Nephron progenitor cell (in vitro differentiated cells): ENCODE measurements at regions not wholly inside any gene's neighbourhood (a gene's known extent, or its start where the extent isn't known, plus 50 kb on each side); places are given as distances from the start of the nearest gene placed in this dataset.

ENCODE experiments used
- DNase-seq: peaks from one replicate; pipeline ENCODE4 v3.0.0; 2021
- H3K27ac Mint-ChIP-seq: 2 replicates; pipeline ENCODE4 v1.8.0; 2021; ENCODE audit warnings: mild to moderate bottlenecking, moderate library complexity, mixed read lengths
- H3K27me3 Mint-ChIP-seq: 2 replicates; pipeline ENCODE4 v1.8.0; 2021; ENCODE audit warnings: mild to moderate bottlenecking, low read depth, mixed read lengths; ENCODE audit not compliant: poor library complexity
- H3K36me3 Mint-ChIP-seq: 2 replicates; pipeline ENCODE4 v1.8.0; 2021; ENCODE audit warnings: low read depth, mixed read lengths
- H3K4me1 Mint-ChIP-seq: 2 replicates; pipeline ENCODE4 v1.8.0; 2021; ENCODE audit warnings: mixed read lengths
- H3K4me3 Mint-ChIP-seq: 2 replicates; pipeline ENCODE4 v1.8.0; 2021; ENCODE audit warnings: mild to moderate bottlenecking, moderate library complexity, mixed read lengths
- H3K9me3 Mint-ChIP-seq: 2 replicates; pipeline ENCODE4 v1.8.0; 2021; ENCODE audit warnings: mild to moderate bottlenecking, moderate library complexity, mixed read lengths
- TF ChIP-seq, protein P1 (sequence below): fragments of 200-600 bp; sonication (generic); IDR thresholded peaks from 2 replicates; pipeline ENCODE4 v1.5.0; 2021; ENCODE audit warnings: antibody characterized with exemption

DNA sequence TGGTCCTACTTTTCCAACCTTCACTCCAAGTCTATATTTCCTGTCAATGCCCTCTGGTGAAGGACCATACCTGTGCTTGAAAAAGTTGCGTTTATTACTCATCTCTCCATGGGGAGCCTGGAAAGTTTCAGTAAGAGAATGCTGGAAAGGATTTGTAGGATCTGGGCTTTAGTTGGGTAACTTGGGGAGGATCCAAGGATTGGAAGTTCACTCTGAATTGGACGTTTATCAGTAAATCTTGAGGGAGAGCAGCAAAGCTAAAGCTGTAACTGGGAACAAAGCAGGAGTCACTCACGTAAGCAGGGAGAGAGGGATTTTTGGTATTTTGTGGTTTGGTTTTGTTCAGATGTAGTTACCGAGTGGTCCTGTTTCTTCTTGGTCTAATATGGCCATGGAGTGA is 51.4 kb upstream of the NPVF start:
- TF ChIP-seq, protein P1, sequence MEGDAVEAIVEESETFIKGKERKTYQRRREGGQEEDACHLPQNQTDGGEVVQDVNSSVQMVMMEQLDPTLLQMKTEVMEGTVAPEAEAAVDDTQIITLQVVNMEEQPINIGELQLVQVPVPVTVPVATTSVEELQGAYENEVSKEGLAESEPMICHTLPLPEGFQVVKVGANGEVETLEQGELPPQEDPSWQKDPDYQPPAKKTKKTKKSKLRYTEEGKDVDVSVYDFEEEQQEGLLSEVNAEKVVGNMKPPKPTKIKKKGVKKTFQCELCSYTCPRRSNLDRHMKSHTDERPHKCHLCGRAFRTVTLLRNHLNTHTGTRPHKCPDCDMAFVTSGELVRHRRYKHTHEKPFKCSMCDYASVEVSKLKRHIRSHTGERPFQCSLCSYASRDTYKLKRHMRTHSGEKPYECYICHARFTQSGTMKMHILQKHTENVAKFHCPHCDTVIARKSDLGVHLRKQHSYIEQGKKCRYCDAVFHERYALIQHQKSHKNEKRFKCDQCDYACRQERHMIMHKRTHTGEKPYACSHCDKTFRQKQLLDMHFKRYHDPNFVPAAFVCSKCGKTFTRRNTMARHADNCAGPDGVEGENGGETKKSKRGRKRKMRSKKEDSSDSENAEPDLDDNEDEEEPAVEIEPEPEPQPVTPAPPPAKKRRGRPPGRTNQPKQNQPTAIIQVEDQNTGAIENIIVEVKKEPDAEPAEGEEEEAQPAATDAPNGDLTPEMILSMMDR = no peak
- Mint-ChIP-seq H3K36me3 (no peaks in the 10 kb centered on the region), H3K4me1 (peaks cover 17% of the 10 kb centered on the region), H3K27ac (no peak overlapping the region), H3K9me3 (no peaks in the 10 kb centered on the region), H3K27me3 (peaks cover 7% of the 10 kb centered on the region), H3K4me3 (no peak overlapping the region)
- DNase-seq = no peak

DNA sequence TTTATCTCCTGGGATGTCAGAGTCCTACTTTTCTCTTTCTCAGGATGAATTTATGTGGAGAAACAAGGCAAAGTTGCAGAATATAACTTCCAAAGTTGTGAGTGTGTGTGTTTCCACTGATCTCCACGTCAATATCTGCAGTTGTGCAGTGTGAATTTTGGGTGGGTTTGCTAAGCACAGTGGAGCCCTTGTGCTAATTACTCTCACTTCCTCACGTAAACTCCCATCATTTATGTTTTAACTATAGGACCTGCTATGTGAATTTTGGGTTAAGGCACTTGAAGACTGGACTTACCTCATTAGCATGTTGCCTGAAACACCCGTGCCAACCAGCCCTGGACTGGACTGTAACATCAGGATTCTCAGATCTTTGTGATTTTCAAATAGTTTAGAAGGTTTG is 51.9 kb upstream of the NPVF start:
- no peaks in the 10 kb centered on the region for H3K36me3 Mint-ChIP-seq
- H3K4me3 Mint-ChIP-seq = no peak overlapping the region
- H3K9me3 Mint-ChIP-seq = no peaks in the 10 kb centered on the region
- H3K27ac Mint-ChIP-seq = no peak overlapping the region
- peaks cover 7% of the 10 kb centered on the region for H3K27me3 Mint-ChIP-seq
- TF ChIP-seq, protein P1 = no peak
- H3K4me1 Mint-ChIP-seq = peaks cover 17% of the 10 kb centered on the region
- no peak for DNase-seq

DNA sequence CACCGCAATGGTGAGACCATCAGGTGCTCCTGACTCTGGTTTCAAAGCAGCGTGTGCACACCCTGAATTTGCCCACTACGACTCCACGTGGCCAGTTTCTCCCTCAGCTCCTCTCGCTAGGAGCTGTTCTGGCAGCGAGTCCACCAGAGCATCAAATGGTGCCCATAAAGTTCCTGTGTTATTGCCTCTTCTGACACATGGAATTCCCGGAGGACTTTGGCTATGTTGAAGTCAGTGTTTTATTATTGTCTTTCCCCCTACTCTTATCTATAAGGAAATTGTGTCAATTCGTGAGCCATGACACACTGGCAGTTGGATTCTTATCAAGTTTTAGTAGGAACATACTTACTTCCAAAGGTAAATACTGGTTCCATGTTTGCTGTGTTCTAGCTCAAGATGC is 53.9 kb upstream of the NPVF start:
- TF ChIP-seq, protein P1 = no peak
- Mint-ChIP-seq H3K4me3 (no peak overlapping the region), H3K4me1 (peaks cover 17% of the 10 kb centered on the region), H3K36me3 (no peaks in the 10 kb centered on the region), H3K9me3 (no peaks in the 10 kb centered on the region), H3K27ac (no peak overlapping the region), H3K27me3 (peaks cover 2% of the 10 kb centered on the region)
- DNase-seq = no peak

DNA sequence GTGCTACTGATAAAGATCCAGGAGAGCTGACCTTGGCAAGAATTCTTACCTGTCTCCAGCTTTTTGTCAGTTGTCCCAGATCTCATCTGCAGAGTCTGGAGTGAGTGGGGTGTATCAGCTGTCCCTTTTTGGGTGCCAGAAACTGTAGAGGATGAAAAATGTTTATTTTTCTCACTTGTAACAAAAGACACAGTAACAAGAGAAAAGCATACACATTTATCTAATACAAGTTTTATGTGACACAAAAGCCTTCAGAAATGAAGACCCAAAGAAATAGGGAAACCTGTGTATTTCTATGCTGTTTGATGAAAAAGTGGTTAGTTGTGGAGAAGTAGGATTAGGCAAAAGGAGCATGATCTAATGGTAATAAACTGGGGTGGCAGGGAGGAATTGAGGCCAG is 58.5 kb upstream of the NPVF start:
- TF ChIP-seq, protein P1 = no peak
- Mint-ChIP-seq H3K4me3 (no peak overlapping the region), H3K27me3 (peaks cover 6% of the 10 kb centered on the region), H3K36me3 (no peaks in the 10 kb centered on the region), H3K4me1 (peaks cover 21% of the 10 kb centered on the region), H3K27ac (no peak overlapping the region), H3K9me3 (no peaks in the 10 kb centered on the region)
- DNase-seq = no peak

DNA sequence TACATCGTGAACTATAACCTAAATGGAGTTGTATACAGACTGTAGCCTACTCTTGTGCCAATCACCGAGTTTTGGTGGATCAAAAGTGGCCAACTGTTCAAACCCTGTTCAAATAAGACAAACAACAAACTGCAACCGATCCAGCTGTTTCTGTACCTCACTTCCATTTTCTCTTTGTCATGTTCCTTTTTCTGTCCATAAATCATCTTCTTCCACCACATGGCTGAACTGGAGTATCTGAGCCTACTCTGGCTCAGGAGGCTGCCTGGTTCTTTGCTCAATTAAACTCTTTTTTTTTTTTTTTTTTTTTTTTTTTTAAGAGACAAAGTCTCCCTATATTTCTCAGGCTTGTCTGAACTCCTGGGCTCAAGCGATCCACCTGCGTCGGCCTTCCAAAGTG is 59.0 kb upstream of the NPVF start:
- H3K4me3 Mint-ChIP-seq = no peak overlapping the region
- peaks cover 17% of the 10 kb centered on the region for H3K4me1 Mint-ChIP-seq
- no peak overlapping the region for H3K27ac Mint-ChIP-seq
- no peak for DNase-seq
- no peaks in the 10 kb centered on the region for H3K36me3 Mint-ChIP-seq
- TF ChIP-seq, protein P1 = no peak
- no peaks in the 10 kb centered on the region for H3K9me3 Mint-ChIP-seq
- peaks cover 6% of the 10 kb centered on the region for H3K27me3 Mint-ChIP-seq

DNA sequence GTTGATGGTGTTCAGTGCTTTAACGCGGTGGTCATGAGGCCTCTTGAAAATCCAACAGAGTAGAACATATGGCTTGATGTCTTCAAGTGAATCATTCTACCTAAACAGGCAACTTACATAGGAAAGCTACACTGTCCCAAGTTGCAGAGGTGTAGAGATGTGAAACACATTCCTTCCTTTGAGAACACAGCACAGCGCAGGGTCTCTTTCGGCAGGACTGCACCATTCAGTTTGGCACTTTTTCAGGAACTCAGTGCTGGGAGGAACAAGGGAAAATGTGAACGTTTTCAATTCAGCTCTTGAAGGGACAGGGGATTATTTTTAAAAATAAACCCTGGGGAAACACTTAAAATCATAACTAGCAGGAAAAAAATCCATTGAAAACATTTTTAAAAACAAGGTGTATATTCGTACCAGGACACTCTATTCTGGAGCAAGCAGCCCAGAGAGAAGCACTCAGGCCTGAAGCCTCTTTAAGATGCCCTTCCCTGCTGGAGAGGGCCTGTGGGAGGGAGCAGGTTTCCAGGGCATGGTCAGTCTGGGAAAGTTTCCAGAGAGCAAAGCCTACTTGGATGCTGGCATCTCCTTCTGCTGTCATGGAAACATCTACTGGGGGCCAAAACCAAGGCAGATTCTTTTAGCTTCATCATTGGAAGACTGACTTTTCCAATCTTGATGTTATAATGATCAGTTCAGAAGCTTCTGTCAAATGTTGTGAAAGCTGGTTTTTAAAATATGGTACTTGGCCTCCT is 60.4 kb upstream of the NPVF start:
- peaks cover 6% of the 10 kb centered on the region for H3K27me3 Mint-ChIP-seq
- no peak overlapping the region for H3K4me3 Mint-ChIP-seq
- peaks cover 11% of the 10 kb centered on the region for H3K4me1 Mint-ChIP-seq
- no peaks in the 10 kb centered on the region for H3K9me3 Mint-ChIP-seq
- no peak overlapping the region for H3K27ac Mint-ChIP-seq
- TF ChIP-seq, protein P1 = no peak
- DNase-seq = no peak
- H3K36me3 Mint-ChIP-seq = no peaks in the 10 kb centered on the region
